HG03439 (cell line): ENCODE measurements at regions not wholly inside any gene's neighbourhood (a gene's known extent, or its start where the extent isn't known, plus 50 kb on each side); places are given as distances from the start of the nearest gene placed in this dataset.
"Not testable (repeated sequence)": the region's sequence is repeated elsewhere in the genome, so short reads cannot be mapped to it uniquely, and the experiment has no call there.

Source experiments
- ATAC-seq: cut with Tn5 transposase; IDR thresholded peaks from one replicate; pipeline ENCODE4 v1.9.1; 2021; ENCODE audit warnings: mild to moderate bottlenecking, moderate library complexity; ENCODE audit not compliant: unreplicated experiment

- ATAC-seq = no peak
Observed at GRCh38 chr10:5576780-5577624, 52.2 kb downstream of the CALML3 start.

GRCh38 chr10:5580038-5580428 is 55.3 kb downstream of the CALML3 start:
- ATAC-seq = not testable (repeated sequence)

GRCh38 chr10:5581670-5582566 is 57.2 kb downstream of the CALML3 start:
- ATAC-seq = peak; percentile 39

- ATAC-seq = no peak
Observed at GRCh38 chr10:5582736-5583135, 58.0 kb downstream of the CALML3 start.

- ATAC-seq = no peak
Observed at GRCh38 chr10:5583525-5584175, 58.9 kb downstream of the CALML3 start.

DNA sequence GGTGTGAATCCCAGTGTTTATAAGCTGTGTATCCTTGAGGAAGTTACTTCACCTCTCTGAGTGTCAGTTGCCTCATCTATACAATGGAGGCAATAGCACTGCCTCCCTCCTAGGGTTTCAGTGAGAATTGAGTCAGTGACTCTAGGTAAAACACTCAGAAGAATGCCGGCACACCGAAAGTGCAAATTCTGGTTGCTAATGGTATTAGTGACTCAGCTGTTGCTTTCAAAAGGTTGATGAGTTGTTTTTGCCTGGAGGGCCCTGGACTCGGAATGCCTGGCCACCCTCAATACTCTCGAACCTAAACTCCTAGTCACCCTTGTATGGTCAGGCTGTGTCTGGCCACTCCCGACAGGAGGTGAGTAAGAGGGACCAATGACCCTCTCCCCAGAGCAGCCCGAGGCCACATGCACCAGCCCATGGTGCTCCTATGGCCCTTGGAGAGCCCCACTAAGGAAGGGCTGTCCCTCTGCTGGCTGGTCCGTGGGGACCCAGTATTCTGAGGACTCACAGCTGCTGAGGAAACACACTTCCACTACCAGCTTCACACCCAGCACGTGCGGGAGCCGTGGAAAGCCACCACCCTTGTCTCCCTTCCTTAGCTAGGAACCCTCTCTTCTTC is 60.2 kb downstream of the CALML3 start:
- ATAC-seq = peak; percentile 73

DNA sequence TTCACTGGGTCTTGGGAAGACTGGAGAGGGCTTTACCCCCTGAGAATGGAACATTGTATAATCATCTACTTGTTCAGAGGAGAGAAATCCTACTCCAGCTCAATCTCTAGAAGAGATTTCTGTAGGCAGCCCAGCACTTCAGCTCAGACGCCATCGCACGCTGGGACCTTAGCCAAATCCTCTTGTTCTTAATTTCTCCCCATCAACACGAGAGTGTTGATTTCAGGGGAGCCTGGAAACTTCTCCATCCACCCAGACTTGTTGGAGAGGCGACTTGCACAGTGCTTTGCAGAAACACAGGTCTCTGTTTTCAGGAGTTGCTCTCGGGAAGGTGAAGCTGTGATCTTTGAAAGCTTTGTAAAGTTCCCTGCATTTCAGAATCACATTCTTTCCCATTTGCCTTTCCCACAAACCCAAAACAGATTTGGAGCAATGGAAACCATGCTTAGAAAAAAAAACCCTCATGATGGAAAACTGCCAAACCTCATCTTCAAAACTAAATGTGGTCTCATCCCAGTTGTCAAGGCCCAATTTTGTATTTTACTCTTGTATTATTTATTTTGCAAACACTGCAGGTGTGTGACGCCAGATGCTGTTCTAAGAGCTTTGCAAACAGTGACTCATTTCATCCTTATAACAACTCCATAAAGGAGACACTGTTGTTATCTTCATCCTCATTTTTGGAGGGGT is 60.9 kb downstream of the CALML3 start:
- ATAC-seq = no peak

DNA sequence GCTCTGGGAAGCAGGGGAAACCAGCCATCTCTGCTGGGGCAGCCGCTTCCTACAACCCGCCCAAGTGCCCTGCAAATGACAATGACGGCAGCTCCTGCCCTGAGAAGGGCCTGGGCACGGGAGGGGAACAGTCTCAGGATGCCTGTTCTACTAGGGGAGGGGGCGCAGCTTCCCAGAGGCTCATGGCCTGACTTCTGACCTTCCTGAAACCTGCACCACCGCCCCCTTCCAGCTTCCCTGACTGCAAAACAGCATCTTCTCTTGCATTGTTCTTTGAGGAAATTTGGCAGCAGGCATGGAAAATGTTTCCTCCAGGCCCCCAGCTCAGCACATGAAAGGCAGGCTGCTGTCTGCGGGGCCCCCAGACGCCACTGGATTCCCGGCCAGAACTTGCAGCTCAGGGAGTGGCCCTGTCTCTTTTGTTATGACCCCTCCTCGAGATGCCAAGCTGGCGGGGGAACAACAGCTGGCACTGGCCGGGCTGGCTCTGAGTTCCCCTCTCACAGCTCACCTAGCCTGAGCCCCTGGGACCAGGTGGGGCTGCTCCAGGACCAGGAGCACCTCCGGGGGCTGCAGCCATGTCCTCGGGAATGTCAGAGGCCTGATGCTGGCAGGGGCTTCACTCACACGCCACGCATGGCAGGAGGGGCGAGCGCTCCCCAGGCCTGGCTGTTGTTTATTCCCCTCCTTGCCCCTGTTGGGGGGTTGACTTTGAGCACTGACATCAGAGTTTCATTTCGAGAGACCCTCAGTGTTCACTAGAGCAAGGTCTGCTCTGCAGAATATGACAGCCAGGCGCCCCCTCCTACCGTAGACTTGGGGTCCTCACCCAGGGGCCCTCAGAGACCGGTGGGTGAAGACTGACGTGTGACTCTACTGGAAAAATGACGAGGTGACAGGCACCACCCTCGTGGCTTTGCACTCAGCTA is 62.7 kb downstream of the CALML3 start:
- ATAC-seq = no peak

- no peak for ATAC-seq
Observed at GRCh38 chr10:5588080-5588453, 63.3 kb downstream of the CALML3 start.

- ATAC-seq = no peak
Observed at GRCh38 chr10:5588603-5589002, 63.8 kb downstream of the CALML3 start.
